Endothelial cell (in vitro differentiated cells): ENCODE measurements at regions not wholly inside any gene's neighbourhood (a gene's known extent, or its start where the extent isn't known, plus 50 kb on each side); places are given as distances from the start of the nearest gene placed in this dataset.

Source experiments
- DNase-seq: peaks from one replicate; pipeline ENCODE4 v3.0.0; 2021; ENCODE audit warnings: low spot score
- H3K27ac Mint-ChIP-seq: one replicate; pipeline ENCODE4 v1.8.0; 2021; ENCODE audit warnings: mixed read lengths, inconsistent platforms; ENCODE audit not compliant: unreplicated experiment
- H3K27me3 Mint-ChIP-seq: one replicate; pipeline ENCODE4 v1.8.0; 2021; ENCODE audit warnings: mild to moderate bottlenecking, moderate library complexity, mixed read lengths, inconsistent platforms; ENCODE audit not compliant: unreplicated experiment
- H3K36me3 Mint-ChIP-seq: one replicate; pipeline ENCODE4 v1.8.0; 2021; ENCODE audit warnings: mild to moderate bottlenecking, low read depth, mixed read lengths, inconsistent platforms; ENCODE audit not compliant: unreplicated experiment
- H3K4me1 Mint-ChIP-seq: one replicate; pipeline ENCODE4 v1.8.0; 2021; ENCODE audit warnings: mild to moderate bottlenecking, mixed read lengths, inconsistent platforms; ENCODE audit not compliant: unreplicated experiment
- H3K4me3 Mint-ChIP-seq: one replicate; pipeline ENCODE4 v1.8.0; 2021; ENCODE audit warnings: mild to moderate bottlenecking, mixed read lengths, inconsistent platforms; ENCODE audit not compliant: unreplicated experiment
- H3K9me3 Mint-ChIP-seq: one replicate; pipeline ENCODE4 v1.8.0; 2021; ENCODE audit warnings: mixed read lengths, inconsistent platforms; ENCODE audit not compliant: unreplicated experiment
- TF ChIP-seq, protein P1 (sequence below): fragments of 200-600 bp; sonication (generic); IDR thresholded peaks from one replicate; pipeline ENCODE4 v1.5.0; 2021; ENCODE audit warnings: antibody characterized with exemption; ENCODE audit not compliant: unreplicated experiment

DNA sequence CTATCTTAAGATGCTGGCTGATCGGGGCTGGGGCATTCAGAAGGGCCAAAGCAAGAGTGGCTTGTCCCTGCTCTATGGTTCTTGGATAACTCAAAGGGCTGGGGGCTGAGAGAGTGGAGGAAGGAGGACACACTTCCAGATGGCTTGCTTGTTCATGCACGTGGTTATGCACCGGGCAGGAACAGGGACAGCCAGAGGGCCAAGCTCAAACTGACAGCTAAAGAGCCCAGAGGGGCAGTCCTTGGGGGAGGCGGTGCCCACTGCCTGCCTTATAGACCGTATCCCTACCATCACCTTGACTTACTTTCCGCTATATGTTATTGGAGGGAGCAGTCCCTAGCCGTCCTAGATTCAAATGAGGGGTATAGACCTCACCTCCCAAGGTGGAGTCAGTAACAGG is 192.7 kb upstream of the SVIL start:
- TF ChIP-seq, protein P1, sequence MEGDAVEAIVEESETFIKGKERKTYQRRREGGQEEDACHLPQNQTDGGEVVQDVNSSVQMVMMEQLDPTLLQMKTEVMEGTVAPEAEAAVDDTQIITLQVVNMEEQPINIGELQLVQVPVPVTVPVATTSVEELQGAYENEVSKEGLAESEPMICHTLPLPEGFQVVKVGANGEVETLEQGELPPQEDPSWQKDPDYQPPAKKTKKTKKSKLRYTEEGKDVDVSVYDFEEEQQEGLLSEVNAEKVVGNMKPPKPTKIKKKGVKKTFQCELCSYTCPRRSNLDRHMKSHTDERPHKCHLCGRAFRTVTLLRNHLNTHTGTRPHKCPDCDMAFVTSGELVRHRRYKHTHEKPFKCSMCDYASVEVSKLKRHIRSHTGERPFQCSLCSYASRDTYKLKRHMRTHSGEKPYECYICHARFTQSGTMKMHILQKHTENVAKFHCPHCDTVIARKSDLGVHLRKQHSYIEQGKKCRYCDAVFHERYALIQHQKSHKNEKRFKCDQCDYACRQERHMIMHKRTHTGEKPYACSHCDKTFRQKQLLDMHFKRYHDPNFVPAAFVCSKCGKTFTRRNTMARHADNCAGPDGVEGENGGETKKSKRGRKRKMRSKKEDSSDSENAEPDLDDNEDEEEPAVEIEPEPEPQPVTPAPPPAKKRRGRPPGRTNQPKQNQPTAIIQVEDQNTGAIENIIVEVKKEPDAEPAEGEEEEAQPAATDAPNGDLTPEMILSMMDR, result no peak
- Mint-ChIP-seq H3K27me3 (peaks cover 8% of the 10 kb centered on the region), H3K4me3 (peak overlapping the region; percentile 78), H3K27ac (peak overlapping the region; percentile 84), H3K9me3 (no peaks in the 10 kb centered on the region), H3K4me1 (peaks cover 44% of the 10 kb centered on the region), H3K36me3 (peaks cover 28% of the 10 kb centered on the region)
- DNase-seq, result no peak

DNA sequence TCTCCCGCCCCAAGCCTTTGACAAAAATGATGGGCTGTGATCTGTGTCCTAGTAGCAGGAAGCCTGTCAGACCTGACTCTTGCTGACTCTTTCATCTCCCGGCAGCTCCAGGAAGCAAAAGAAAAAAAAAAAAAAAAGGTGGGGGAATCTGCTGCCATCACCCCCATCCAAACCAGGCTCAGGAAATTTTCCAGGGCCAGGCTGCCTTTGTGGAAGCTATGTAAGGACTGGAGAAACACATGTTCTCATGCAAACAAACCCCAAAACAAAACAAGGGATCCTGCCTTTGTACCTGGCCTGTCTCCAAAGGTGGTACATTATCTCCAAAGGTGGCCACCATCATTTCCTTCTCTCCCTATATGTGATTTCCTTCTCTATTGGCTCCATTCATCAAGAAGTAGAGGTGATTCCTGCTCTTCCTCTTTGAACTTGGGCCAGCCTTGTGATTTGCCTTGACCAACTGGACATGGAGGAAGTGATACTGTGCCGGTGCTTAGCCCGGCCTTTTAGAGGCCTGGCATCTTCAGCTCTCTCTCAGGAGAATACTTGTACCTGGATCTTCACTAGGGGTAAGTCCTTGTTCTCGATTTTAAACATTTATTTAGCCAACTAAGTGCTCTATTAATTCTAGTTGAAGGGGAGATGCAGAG is 192.2 kb upstream of the SVIL start:
- TF ChIP-seq, protein P1, result no peak
- H3K27ac Mint-ChIP-seq, result peak overlapping the region; percentile 82
- DNase-seq, result peak; percentile 12

DNA sequence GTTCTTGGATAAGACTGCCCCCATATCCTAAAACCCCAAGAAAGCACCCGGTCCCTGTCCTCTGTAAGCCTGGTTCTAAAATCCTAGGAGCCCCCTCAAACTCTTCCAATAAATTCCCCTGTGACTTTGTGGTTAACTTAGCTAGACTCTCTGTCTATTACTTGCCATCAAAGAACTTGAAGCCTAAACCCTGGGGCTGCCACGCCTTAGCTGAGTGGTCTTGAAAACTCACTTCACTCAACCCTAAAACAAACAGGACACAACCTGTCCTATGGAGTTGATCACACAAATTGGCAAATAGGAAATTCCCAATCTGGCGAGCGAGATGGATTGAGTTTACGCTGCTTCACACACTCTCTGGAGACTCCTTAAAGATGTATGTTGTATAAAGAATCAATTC is 191.4 kb upstream of the SVIL start:
- peaks cover 18% of the 10 kb centered on the region for H3K36me3 Mint-ChIP-seq
- no peak overlapping the region for H3K4me3 Mint-ChIP-seq
- H3K4me1 Mint-ChIP-seq, result peaks cover 49% of the 10 kb centered on the region
- no peaks in the 10 kb centered on the region for H3K9me3 Mint-ChIP-seq
- TF ChIP-seq, protein P1, result no peak
- peaks cover 8% of the 10 kb centered on the region for H3K27me3 Mint-ChIP-seq
- no peak for DNase-seq
- H3K27ac Mint-ChIP-seq, result peak overlapping the region; percentile 71

More for the DNA sequence above, 192.2 kb upstream of the SVIL start:
- Mint-ChIP-seq H3K4me3 (peak overlapping the region; percentile 10), H3K36me3 (peaks cover 24% of the 10 kb centered on the region), H3K9me3 (no peaks in the 10 kb centered on the region), H3K27me3 (peaks cover 8% of the 10 kb centered on the region), H3K4me1 (peaks cover 49% of the 10 kb centered on the region)

DNA sequence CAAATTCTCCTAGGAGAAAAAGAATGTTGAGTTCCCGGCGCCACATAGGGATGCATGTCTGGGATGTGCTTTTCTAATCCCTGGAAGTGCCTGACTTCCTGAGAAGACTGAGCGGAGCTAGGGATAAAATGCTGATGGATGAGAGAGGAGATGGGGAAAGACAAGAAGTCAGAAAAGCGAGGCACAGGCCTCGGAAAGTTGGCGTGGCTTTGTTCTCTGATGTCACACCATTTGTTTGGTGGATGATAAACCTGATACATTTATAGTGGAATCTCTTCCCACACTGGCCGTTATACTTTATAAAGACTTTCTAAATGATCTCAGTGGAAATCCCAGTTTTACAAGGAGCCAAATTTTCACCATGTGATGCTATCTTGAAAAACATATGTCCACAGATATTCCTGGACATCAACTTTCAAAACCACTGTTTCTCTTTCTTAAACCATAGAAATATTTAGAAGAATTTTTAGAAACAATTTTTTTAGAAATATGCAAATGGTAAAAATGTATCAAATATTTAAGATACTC is 188.8 kb upstream of the SVIL start:
- Mint-ChIP-seq H3K36me3 (no peaks in the 10 kb centered on the region), H3K4me3 (no peak overlapping the region), H3K27ac (peak overlapping the region; percentile 25), H3K9me3 (no peaks in the 10 kb centered on the region), H3K27me3 (peaks cover 7% of the 10 kb centered on the region), H3K4me1 (peaks cover 48% of the 10 kb centered on the region)
- TF ChIP-seq, protein P1, result no peak
- DNase-seq, result no peak

DNA sequence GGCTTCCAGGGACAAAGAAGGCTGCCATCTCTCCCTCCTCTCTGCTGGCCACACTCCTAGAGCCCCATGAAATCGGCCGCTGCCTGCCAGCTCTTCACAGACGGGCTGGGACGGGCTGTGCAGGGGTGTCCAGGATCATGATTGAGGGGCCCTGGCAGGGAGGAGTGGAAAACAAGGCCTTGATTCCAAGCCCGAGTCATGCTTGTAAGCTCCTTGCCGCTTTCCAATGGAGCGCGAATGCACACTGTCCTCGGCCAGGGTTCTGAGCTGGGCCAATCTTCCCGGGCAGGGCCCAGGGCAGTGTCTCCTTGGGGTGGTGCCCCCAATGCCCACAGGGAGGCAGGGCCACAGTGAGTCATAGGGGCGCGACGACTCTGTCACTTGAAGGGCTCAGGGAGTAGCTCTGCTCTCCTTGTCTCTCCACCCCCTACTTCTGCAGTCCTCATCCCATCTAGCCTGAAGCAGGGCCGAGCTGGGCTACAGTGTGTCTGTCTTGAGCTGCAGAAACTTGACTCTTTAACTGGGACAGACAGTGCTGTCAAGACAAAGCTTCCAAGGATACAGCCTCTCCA is 186.2 kb upstream of the SVIL start:
- no peaks in the 10 kb centered on the region for H3K36me3 Mint-ChIP-seq
- H3K9me3 Mint-ChIP-seq, result no peaks in the 10 kb centered on the region
- H3K4me3 Mint-ChIP-seq, result no peak overlapping the region
- H3K27me3 Mint-ChIP-seq, result peaks cover 2% of the 10 kb centered on the region
- peaks cover 26% of the 10 kb centered on the region for H3K4me1 Mint-ChIP-seq
- TF ChIP-seq, protein P1, result no peak
- DNase-seq, result no peak
- H3K27ac Mint-ChIP-seq, result no peak overlapping the region
